HUES64 (cell line): ENCODE measurements at regions not wholly inside any gene's neighbourhood (a gene's known extent, or its start where the extent isn't known, plus 50 kb on each side); places are given as distances from the start of the nearest gene placed in this dataset.

Experiments used
- H3K27ac ChIP-seq: 2 replicates; pipeline ENCODE4 v1.7.0; 2013; ENCODE audit warnings: low read depth, low read length, inconsistent platforms
- H3K27me3 ChIP-seq: 2 replicates; pipeline ENCODE4 v1.6.1; 2013; ENCODE audit warnings: mild to moderate bottlenecking, low read length; ENCODE audit not compliant: insufficient read depth
- H3K36me3 ChIP-seq: 2 replicates; pipeline ENCODE4 v1.6.1; 2013; ENCODE audit warnings: mild to moderate bottlenecking, low read length; ENCODE audit not compliant: insufficient read depth
- H3K4me1 ChIP-seq: 2 replicates; pipeline ENCODE4 v1.6.1; 2013; ENCODE audit warnings: mild to moderate bottlenecking, low read length, moderate library complexity; ENCODE audit not compliant: insufficient read depth
- H3K4me3 ChIP-seq: 2 replicates; pipeline ENCODE4 v1.5.1; 2013; ENCODE audit warnings: mild to moderate bottlenecking, low read length, moderate library complexity
- H3K9ac ChIP-seq: 2 replicates; pipeline ENCODE4 v1.6.1; 2013; ENCODE audit warnings: mild to moderate bottlenecking, low read depth, low read length
- H3K9me3 ChIP-seq: 2 replicates; pipeline ENCODE4 v1.6.1; 2013; ENCODE audit warnings: low read depth, low read length; ENCODE audit not compliant: insufficient read depth
- WGBS: fragments of 150-250, 120-280 bp; methylation state at CpG from one replicate; pipeline ENCODE4 v1.1.7; 2013; ENCODE audit warnings: missing lambda C conversion rate; 5-methylcytosine and 5-hydroxymethylcytosine counted together

- H3K27ac ChIP-seq = no peak overlapping the region
- no peak overlapping the region for H3K4me3 ChIP-seq
- H3K9ac ChIP-seq = no peak overlapping the region
Measured at GRCh38 chr15:36499412-36500389, 79.7 kb upstream of the CDIN1 start.

DNA sequence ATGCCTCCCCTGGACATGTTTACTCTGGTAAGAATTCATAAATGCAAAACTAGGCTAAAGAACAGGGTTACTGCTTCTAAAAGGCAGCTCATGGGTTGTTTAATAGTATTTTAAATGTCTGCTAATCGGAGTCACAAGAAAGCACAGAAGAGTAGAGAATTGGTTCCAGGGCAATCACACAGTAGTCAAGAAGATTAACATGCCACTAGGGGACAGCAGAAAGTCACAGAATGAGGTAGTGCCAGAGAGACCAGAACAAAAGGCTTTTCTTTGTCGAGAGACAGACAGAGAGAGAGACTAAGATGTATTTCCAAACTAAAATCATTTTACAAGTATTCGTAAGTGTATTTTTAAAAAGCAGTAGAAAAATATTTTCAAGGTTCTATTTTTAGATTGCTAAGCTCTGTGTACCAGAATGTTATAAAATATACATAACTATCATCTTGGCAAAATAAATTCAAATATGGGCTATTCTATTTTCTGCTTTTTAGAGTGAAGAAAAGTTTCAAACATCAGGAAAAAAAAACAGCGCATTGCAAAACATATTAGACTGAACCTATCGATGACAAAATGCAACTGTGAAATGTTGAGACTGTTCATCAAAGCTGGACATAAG, 78.3 kb upstream of the CDIN1 start:
- Histone ChIP-seq H3K9ac (no peak overlapping the region), H3K27ac (no peak overlapping the region), H3K36me3 (no peaks in the 10 kb centered on the region), H3K27me3 (no peaks in the 10 kb centered on the region), H3K4me1 (peaks cover 10% of the 10 kb centered on the region; the same call in 1 of the 2 replicates), H3K9me3 (no peaks in the 10 kb centered on the region), H3K4me3 (no peak overlapping the region)
- WGBS = 60% methylated on average over 4 of the region's 5 CpGs

More at GRCh38 chr15:36499412-36500389, 79.7 kb upstream of the CDIN1 start:
- H3K4me1 ChIP-seq = peaks cover 10% of the 10 kb centered on the region; the same call in 1 of the 2 replicates
- H3K9me3 ChIP-seq = no peaks in the 10 kb centered on the region
- no peaks in the 10 kb centered on the region for H3K36me3 ChIP-seq
- H3K27me3 ChIP-seq = no peaks in the 10 kb centered on the region
- WGBS = 95% methylated on average over 5 of the region's 6 CpGs

DNA sequence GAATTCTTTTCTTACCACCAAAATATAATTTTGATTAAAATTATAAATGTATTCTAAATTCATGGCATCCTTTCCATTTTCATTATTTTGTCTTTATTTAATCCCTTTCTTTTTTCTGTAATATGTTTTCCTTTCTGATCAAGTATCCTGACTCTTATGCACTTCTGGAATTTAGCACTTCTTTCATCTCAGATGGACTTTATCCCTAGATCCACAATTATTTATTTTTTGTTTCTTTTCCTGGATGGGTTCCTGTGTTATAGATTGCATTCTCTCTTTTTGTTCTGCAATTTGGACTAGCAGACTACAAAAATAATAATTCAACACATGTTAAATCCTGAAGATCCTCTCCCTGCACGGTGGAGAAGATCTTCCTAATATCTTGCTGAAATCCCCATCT, 76.9 kb upstream of the CDIN1 start:
- H3K36me3 ChIP-seq = no peaks in the 10 kb centered on the region
- H3K27me3 ChIP-seq = no peaks in the 10 kb centered on the region
- no peak overlapping the region for H3K9ac ChIP-seq
- no peaks in the 10 kb centered on the region for H3K9me3 ChIP-seq
- peaks cover 10% of the 10 kb centered on the region; the same call in 1 of the 2 replicates for H3K4me1 ChIP-seq
- H3K4me3 ChIP-seq = no peak overlapping the region
- H3K27ac ChIP-seq = no peak overlapping the region
- 92% methylated on average over 1 of the region's 1 CpG for WGBS

DNA sequence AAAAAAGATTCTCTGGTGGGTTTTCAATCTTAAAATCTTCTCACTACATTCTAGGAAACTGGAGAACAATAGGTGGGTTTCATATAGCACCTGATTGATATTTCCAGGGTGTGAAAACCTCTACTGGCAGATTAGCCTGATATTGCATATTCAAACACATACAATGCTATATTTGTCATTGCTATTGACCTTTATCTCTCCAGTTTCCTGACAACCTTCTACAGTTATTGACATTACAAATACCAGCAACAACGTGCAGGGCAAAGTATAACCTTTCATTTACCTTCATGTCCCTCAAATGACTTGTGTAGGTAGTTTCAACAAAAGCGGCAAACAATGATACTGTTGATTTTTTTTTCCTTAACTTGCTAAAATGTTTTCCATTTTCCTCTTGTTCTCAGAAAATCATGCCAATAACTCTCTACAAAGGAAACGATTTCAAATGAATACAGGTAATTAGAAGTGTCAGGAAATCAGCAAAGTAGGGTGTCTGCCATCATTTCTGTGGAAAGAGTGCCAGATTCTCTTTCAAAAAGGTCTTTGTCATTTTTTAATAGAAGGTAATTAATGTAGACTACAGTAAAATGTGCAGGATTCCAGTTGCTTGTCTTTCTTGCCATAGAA, 72.6 kb upstream of the CDIN1 start:
- Histone ChIP-seq H3K9me3 (no peaks in the 10 kb centered on the region), H3K36me3 (no peaks in the 10 kb centered on the region), H3K27me3 (no peaks in the 10 kb centered on the region), H3K27ac (no peak overlapping the region), H3K4me3 (no peak overlapping the region), H3K4me1 (no peaks in the 10 kb centered on the region), H3K9ac (no peak overlapping the region)
- 80% methylated on average over 3 of the region's 3 CpGs for WGBS

DNA sequence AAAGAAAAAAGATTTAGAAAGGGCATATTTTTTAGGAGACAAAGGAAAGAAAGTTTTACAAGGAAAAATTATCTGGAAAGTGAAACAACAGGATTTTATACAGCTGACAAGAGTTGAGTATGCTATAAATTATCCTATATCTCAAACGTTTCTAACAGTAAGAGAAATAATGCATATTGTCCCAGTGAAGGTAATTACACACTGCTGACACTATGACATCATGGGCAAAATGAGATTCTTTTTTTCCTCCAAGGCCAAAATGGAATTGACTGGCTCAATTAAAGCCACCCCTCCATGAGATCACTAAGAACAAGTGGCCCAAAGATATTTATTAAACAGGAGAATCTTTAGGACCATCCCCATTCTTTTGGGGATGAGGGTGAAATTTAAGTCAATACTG, 72.0 kb upstream of the CDIN1 start:
- Histone ChIP-seq H3K27ac (no peak overlapping the region), H3K4me3 (no peak overlapping the region), H3K9me3 (no peaks in the 10 kb centered on the region), H3K4me1 (no peaks in the 10 kb centered on the region), H3K9ac (no peak overlapping the region), H3K27me3 (no peaks in the 10 kb centered on the region), H3K36me3 (no peaks in the 10 kb centered on the region)
- 83% methylated on average over 1 of the region's 1 CpG for WGBS

- no peaks in the 10 kb centered on the region for H3K36me3 ChIP-seq
- H3K4me3 ChIP-seq = no peak overlapping the region
- no peaks in the 10 kb centered on the region for H3K9me3 ChIP-seq
- H3K27me3 ChIP-seq = no peaks in the 10 kb centered on the region
- WGBS = over 99% methylated on average over 3 of the region's 3 CpGs
- no peak overlapping the region for H3K9ac ChIP-seq
- no peaks in the 10 kb centered on the region for H3K4me1 ChIP-seq
- H3K27ac ChIP-seq = no peak overlapping the region
Measured at GRCh38 chr15:36511594-36511993, 67.8 kb upstream of the CDIN1 start.

DNA sequence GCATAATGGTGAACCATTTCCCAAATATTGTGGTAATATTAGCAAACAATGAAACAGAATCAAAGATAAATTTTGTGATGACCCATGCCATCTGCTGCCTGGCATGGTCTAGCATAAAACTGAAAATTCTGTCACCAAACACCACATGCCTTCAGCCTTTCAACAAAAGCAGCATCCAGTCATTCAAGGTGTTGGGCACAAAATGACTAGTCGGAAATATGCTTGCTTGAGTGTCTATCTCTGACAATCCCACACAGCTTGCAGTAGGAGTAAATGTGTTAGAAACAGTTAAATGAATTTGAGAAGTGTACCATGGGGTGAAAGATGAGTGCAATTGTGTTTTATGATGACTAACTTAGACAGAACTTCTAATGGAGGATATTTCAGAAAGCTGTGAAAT, 61.7 kb upstream of the CDIN1 start:
- Histone ChIP-seq H3K27me3 (no peaks in the 10 kb centered on the region), H3K9ac (no peak overlapping the region), H3K36me3 (no peaks in the 10 kb centered on the region), H3K4me1 (peaks cover 9% of the 10 kb centered on the region), H3K9me3 (no peaks in the 10 kb centered on the region), H3K4me3 (no peak overlapping the region), H3K27ac (no peak overlapping the region)
- WGBS = 100% methylated on average over 1 of the region's 1 CpG

GRCh38 chr15:36519067-36519466, 60.4 kb upstream of the CDIN1 start:
- H3K9ac ChIP-seq = no peak overlapping the region
- peaks cover 9% of the 10 kb centered on the region for H3K4me1 ChIP-seq
- H3K4me3 ChIP-seq = no peak overlapping the region
- no peaks in the 10 kb centered on the region for H3K27me3 ChIP-seq
- 97% methylated on average over 6 of the region's 6 CpGs for WGBS
- H3K9me3 ChIP-seq = no peaks in the 10 kb centered on the region
- H3K36me3 ChIP-seq = no peaks in the 10 kb centered on the region
- H3K27ac ChIP-seq = no peak overlapping the region

DNA sequence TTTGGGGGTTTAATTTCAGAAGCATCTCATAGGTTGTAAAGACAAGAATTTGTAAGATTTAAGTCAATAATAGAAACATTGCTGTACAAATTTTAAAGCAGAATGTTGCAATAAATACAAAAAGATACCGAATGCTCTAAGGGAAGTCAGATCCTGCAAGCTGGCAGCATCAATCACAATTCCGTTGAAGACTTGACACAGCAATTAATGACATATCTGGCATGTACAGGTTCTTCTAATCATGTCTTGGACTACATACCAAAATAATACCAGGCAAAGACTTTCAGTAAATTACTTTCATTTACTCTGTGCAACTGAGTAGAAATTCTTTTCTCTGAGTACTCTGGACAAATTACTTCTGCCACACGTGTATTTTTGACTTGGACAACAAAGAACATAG, 54.0 kb upstream of the CDIN1 start:
- Histone ChIP-seq H3K4me3 (no peak overlapping the region), H3K4me1 (peaks cover 27% of the 10 kb centered on the region), H3K9ac (no peak overlapping the region), H3K36me3 (no peaks in the 10 kb centered on the region), H3K27ac (no peak overlapping the region), H3K9me3 (no peaks in the 10 kb centered on the region), H3K27me3 (no peaks in the 10 kb centered on the region)
- 84% methylated on average over 3 of the region's 3 CpGs for WGBS

- H3K4me1 ChIP-seq = peaks cover 24% of the 10 kb centered on the region
- WGBS = 49% methylated on average over 8 of the region's 9 CpGs
Measured at GRCh38 chr15:36527235-36528162, 51.9 kb upstream of the CDIN1 start.

More at GRCh38 chr15:36527235-36528162, 51.9 kb upstream of the CDIN1 start:
- no peaks in the 10 kb centered on the region for H3K36me3 ChIP-seq
- no peak overlapping the region for H3K9ac ChIP-seq
- no peaks in the 10 kb centered on the region for H3K9me3 ChIP-seq
- no peak overlapping the region for H3K27ac ChIP-seq
- no peak overlapping the region for H3K4me3 ChIP-seq
- H3K27me3 ChIP-seq = no peaks in the 10 kb centered on the region
